MV-4-11 (cell line): ENCODE measurements at regions not wholly inside any gene's neighbourhood (a gene's known extent, or its start where the extent isn't known, plus 50 kb on each side); places are given as distances from the start of the nearest gene placed in this dataset.

Experiments used
- DNase-seq: peaks from one replicate; lab custom pipeline; 2025; lab: John Stamatoyannopoulos, UW

GRCh38 chr2:65687614-65688013, 255.2 kb upstream of the SPRED2 start:
- no peak for DNase-seq

GRCh38 chr2:65686928-65687521, 254.6 kb upstream of the SPRED2 start:
- DNase-seq, result no peak

DNA sequence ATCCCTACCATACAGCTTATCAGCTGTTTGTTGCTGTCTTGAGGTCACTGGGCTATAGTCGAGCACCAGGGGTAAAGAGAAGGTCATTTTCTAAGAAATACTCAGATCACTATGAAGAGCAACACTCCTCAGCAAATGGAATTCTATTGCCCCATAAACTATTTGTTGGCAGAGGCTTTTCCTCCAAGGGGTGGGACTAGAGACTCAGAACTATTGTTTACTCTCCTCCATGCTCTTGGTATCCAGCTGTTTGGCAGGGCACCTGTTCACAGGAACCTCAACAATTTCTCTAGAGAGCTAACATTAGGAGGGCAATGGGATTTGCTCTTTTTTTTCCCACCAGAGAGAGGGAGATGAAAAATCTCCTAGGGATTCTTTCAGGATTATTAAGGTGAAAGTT, 249.1 kb upstream of the SPRED2 start:
- no peak for DNase-seq

DNA sequence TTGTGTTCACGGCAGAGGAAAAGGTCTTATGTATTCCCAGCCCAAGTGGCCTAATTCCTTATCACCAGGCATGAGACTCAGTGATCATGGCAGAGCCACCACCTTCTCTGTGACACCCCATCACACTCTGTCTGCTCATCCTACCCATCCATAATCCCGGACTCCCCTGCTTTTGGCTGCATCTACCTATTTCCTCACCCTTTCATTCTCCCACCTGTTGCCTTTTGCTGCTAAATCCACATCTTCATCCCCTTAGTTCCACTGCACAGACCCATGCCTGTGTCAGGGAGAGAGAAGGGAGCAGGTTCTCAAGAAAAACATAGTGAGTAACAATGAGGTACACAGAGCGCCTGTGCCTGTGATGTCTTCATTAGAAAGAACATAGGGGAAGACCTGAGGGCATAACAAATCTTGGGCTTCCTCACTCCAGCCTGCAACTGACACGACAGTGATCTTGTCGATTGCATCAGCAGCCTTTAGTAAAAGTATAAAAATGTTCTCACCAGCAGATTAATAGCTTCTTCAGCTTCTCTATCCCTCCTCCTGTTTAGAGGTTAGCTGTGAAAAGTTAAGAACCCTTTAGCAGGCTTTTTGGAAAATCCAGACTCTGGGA, 246.5 kb upstream of the SPRED2 start:
- no peak for DNase-seq

GRCh38 chr2:65675350-65675749, 243.0 kb upstream of the SPRED2 start:
- DNase-seq, result no peak

DNA sequence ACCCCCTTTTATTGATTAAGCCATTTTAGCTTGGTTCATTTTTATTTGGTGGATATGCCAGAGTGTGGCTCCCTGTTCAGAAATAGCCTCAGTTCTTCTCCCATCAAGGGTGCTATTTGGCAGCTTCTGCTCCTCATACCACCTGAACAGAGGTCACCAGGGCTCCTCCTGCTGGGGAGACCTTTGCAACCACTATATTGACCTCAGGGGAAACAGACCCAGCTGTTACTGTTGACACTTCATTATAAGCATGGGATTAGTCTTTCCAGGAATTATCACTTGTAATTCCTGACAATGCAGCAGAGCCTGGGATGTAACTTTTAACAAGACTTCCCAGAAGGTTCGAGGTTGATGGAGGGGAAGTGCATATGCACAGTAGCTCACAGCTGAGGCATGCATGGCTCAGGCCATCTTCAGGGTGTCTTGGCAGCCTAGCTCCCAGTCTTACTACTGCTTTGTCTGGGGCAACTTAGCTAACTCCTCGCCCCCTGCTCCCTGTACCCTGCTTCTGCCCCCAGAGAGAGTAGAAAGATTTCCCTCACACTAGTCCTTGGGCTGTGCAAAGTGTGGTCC, 239.4 kb upstream of the SPRED2 start:
- DNase-seq, result no peak

DNA sequence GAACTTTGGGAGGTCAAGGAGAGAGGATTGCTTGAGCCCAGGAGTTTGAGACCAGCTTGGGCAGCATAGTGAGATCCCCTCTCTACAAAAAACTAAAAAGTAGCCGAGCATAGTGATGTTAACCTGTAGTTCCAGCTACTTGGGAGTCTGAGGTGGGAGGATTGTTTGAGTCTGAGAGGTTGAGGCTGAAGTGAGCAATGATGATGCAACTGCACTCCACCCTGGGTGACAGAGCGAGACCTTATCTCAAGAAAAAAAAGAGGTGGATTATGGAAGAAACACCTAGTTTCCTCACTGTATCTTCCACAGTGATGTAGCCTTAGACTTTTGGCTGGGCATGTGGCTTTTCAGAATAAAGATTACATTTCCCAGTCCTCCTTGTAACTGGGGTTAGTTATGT, 237.2 kb upstream of the SPRED2 start:
- no peak for DNase-seq

- DNase-seq, result no peak
Observed at GRCh38 chr2:65668744-65669143, 236.3 kb upstream of the SPRED2 start.

DNA sequence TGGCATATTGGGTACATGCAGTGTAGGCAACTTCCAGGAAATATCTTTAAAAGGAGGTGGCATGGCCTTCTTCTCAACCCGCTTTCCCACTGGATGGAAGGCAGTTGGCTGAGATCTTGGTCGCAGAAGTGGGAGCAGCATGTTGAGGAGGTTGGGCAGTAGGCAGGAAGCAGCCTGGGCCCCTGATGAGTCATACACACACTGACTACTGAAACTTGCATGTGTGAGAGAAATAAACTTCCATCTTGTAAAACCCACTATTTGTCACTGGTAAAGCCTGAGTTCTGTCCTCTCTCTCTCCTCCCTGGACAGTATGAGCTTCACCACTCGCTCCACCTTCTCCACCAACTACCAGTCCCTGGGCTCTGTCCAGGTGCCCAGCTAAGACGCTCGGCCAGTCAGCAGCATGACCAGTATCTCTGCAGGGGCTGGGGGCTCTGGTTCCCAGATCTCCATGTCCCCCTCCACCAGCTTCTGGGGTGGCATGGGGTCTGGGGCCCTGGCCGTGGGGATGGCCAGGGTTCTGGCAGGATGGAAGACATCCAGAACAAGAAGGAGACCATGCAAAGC, 233.8 kb upstream of the SPRED2 start:
- peak; percentile 83 for DNase-seq

- no peak for DNase-seq
Observed at GRCh38 chr2:65664931-65665330, 232.5 kb upstream of the SPRED2 start.

DNA sequence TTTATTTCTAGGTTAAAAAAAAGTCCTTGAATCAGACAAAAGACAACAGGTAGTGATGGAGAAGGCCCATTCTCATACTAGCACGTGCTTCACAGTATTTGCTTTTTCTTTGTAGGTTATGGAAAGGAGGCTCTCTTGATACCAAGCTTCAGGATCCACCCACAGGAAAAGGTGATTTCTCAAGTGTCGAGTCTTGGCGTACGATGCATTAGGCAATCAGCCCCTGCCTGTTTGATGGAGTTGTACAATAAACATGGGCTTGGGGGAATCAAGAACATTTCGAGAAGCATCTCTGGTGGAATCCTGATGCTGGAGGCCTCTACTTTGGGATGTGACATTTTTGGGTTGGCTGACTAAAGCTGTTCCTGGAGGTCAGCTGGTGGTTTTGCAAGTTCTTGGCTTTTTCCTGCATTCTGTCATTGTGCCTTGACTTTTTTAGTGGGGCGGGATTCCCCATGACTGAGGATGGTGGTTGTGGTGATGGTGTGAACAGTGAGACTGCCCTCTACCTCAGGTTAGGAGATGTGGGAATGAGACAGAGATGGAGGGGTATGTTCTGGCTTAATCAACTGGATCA, 231.5 kb upstream of the SPRED2 start:
- DNase-seq, result no peak

DNA sequence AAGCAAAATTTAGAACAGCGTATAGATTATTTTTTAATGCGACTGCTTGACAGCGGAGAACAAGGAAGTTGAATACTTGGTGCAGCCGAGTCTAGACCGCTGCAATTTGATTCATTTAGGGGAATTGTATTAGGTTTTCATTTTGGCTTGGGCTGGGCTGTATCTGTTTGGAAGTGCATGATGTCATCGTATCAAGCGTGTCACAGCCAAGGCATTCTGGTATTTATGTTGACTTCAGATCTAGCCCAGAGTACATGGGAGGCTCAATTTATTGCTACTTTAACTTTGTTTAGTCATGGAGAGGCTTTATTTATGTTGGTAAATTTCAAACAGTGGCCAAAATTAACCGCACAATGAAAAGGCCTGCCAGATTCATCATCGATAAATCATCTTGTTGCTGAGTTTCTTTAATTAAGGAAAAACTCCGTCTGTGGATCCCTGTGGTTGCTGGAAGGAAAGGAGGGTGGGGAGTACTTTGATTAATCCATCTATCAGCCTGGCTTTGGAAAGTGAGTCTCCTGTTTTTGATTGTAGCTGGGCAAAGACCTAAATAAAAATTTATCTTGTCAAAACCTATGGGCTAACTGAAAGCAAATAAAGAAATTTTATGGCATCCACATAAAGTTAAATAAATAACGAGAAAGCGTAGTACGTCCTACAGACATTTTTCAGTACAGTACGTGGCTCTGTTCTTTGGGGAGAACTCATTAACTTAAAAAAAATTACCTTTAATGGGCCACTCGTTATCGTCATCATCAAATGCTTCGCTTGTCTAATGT, 230.4 kb upstream of the SPRED2 start:
- no peak for DNase-seq

- no peak for DNase-seq
Observed at GRCh38 chr2:65661980-65662653, 229.7 kb upstream of the SPRED2 start.

DNA sequence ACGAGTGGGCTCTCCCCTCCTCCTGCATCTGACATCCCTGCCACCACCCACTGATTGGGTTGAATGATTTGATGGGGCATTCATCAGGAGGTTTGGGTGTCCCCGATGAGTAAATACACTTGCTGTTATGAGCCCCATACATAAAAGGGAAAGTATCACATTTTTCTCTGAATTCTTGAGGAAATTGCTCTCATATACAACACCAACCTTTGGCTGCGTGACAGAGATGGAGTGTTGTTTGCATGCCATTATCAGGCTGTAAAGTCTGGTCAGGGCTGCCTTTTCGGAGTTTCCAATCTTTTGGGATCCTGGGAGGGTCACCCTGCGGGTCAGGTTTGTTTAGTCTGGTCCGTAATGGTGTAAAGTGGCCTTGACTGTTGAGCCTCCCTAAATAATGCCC, 227.9 kb upstream of the SPRED2 start:
- no peak for DNase-seq

GRCh38 chr2:65658881-65659280, 226.5 kb upstream of the SPRED2 start:
- no peak for DNase-seq

DNA sequence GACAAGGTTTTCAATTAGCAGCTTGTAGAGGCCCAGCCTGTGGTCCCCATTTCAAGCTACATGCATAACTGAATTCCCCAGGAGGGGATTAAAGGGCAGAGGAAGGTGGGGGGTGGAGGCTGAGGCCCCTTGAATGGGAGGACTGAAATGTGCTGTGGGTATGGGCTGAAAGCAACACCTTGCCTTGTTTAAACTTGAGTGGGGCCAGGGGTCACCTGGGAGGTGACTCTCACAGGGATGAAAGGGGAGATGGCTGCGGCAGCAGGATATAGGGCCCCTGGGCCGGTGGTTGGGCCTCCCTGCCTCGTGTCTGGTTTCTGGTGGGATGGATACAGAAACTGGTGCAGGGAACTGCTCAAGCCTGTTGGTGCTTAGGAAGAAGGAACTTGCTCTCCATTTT, 225.9 kb upstream of the SPRED2 start:
- DNase-seq, result no peak

GRCh38 chr2:65656160-65656718, 223.8 kb upstream of the SPRED2 start:
- no peak for DNase-seq

DNA sequence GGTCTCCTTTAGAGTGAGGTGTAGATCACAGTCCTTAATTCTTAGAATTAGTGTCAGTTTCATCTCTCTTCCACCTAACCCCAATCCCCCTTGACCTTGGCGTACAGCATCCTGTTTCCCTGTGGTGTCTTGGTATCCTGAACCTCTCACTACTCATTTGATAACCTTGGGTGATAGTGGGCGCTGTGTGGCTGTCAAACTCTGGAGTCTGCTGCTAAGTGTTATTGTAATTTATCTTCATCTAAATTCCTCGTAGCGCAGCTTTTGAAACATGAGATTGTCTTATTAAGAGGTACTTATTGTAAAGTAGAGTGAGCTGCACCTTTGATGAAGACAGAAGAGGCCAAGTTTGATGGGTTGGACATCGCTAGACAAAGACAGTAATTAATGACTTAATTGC, 222.6 kb upstream of the SPRED2 start:
- DNase-seq, result no peak

DNA sequence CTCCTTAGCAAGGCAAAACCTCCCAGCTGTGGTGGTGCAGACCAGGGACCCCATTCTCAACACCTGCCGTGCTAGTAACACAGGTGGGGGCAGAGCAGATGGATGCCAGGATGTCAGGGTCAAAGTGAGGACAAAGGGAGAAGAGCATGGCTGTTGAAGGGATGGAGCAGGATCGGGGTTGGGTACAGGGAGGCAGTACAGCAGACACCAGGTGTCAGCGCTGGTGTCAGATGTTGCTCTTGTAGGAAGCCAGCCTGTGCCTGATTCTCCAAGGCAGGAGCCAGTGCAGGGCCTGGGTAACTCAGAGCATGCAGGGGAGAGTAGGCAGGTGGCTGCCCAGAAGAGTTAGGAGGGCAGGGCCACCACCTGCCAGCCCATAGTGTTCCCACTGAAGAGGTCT, 222.1 kb upstream of the SPRED2 start:
- no peak for DNase-seq

DNA sequence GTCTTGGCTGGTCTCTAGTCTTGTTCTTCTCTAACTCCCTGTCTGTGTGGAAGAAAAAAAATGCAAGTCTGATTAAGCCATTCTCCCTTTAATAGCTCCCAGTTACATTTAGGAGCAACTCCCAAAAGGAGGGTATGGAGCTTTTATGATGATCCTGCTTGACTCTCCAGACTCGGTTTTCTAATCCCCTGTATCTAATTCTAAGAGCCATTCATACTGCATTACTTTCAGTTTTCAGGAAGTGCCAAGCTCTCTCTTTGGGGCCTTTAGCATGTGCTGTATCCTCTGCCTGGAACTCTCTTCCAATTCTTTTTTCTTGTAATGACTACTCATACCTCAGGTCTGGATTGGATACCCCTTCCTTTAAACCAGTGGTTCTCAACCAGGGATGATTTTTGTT, 219.7 kb upstream of the SPRED2 start:
- no peak for DNase-seq

DNA sequence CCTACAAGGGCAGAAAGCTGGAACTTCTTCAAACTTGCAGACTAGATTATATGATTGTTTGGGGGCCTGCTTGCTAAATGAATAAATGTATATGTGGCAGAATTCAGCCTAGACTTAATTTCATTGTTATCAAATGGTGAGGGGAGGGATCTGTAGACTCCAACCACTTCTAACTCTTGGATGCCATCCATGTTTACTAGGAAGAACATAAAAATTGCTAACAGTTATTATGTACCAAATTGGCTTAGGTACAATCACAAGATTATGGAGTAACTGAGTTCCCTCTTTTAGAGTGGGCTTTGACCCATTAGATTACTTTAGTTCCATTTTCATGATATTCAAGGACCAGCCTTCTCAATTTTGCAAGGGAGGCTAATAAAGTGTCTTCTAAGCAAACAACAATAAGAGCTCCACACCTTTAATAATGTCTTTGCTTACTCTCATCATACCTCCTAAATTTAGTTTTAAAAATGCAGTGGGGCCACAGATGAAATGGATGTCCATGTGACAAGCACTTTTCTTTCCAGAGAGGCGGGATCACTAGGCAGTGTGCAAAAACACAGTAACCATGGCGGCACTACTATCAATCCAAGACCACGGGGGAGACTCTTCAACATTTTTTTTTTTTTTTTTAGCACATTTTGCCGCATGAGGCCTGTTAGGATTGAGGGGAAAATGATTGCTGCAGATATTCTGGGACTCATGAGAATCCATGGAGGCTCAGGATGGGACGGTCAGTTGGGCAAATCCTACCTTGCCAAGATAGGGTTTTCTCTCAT, 217.6 kb upstream of the SPRED2 start:
- DNase-seq, result no peak
